ENCODE measurements at regions not wholly inside any gene's neighbourhood (a gene's known extent, or its start where the extent isn't known, plus 50 kb on each side); places are given as distances from the start of the nearest gene placed in this dataset.
"Not testable (repeated sequence)": the region's sequence is repeated elsewhere in the genome, so short reads cannot be mapped to it uniquely, and the experiment has no call there.

- ATAC-seq = no peak
Observed at GRCh38 chr14:57150449-57150848, 118.3 kb downstream of the EXOC5 start.

DNA sequence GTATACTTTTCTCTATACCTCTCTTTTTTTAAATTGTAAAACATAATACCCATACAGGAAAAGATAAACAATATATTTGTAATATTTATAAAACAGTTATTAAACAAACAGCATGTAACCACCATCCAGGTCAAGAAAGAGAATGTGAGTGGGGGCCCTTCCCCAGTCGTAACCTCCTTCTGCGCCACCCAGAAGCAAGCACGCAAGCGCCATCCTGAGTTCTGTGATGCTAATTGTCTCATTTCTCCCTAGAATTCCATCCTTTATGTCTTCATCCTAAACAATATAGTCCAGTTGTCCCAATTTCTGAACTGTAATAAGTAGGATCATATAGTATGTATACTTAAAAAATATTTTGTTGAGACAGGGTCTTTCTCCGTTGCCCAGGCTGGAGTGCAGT lies 129.5 kb downstream of the EXOC5 start:
- no peak for ATAC-seq

DNA sequence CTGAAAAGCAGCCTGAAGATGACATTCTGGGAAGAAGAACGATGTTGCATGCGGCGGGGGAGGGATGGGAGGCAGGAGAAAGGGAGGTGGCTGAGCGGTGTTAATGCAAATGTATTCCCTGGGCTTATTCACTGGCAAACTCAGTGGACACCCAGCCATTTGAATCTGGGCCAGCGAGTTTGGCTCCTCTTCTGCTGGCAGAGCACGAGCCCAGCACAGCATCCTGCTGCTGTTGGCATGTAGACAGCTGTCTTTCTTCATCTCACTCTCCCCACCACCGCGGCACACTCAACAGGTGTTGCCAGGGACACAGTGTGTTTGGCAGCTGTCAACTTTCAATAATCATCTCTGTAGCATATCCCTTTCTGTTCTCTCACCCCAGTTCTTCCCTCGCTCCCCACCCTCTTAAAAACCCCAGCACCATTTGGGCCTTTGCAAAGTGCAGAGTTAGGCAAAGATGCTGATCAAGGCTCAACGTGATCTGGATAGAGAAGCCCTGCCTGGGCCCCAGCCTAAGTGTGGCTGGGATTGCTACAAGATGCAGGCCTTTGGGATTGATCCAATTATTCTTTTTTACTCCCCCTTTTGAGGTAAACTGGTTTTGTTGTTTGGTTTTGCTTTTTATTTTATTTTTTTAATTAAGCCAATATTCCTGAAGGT lies 131.9 kb downstream of the EXOC5 start:
- ATAC-seq = no peak

DNA sequence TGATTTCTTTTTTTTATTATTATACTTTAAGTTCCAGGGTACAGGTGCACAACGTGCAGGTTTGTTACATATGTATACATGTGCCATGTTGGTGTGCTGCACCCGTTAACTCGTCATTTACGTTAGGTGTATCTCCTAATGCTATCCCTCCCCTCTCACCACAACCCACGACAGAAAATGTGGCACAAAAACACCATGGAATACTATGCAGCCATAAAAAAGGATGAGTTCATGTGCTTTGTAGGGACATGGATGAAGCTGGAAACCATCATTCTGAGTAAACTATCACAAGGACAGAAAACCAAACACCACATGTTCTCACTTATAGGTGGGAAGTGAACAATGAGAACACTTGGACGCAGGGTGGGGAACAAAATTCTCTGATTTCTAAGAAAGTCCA lies 140.9 kb downstream of the EXOC5 start:
- not testable (repeated sequence) for ATAC-seq

DNA sequence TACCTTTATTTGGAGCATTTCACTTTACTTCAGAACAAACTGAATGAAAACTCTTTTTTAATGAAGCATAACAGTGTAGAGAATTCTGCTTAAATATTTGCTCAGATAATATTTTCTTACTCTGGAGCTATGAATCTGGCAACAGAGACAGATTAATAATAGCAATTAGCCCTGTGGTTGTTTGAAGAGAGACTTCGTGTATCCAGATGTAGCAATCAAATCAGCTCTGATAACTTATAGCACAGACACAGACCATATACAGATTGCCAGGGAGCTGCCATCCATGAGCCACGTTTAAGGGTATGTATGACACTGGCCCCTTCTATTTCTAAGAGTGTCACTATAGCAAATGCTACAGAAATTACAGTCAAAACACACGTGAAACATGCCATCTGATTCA lies 146.6 kb downstream of the EXOC5 start:
- no peak for ATAC-seq

- not testable (repeated sequence) for ATAC-seq
Observed at GRCh38 chr14:57112072-57112807, 156.5 kb downstream of the EXOC5 start.

DNA sequence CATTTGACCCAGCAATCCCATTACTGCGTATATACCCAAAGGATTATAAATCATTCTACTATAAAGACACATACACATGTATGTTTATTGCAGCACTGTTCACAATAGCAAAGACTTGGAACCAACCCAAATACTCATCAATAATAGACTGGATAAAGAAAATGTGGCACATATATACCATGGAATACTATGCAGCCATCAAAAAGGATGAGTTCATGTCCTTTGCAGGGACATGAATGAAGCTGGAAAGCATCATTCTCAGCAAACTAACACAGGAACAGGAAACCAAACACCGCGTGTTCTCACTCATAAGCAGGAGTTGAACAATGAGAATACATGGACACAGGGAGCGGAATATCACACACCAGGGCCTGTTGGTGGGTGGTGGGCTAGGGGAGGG lies 158.3 kb downstream of the EXOC5 start:
- ATAC-seq = not testable (repeated sequence)

- no peak for ATAC-seq
Observed at GRCh38 chr14:57091030-57091608, 177.6 kb downstream of the EXOC5 start.

DNA sequence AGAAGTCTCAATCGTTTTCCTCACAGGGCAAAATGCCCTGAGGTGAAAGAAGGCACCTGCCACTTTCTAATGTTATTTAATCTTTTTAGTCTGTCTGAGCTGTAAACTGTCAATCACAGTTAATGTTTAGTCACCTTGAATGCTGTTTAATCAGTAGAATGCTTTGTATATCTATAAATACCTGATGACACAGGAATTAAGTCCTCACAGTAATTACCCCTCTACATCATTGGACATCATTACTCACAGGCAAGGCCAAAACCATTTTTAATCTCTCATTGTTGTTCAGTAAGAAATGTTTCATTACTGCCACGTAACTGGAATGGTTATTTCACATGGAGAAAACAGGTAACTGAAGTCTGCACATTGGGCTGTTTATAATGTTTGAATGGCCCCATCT lies 178.8 kb downstream of the EXOC5 start:
- no peak for ATAC-seq

GRCh38 chr14:57087841-57088240 lies 180.9 kb downstream of the EXOC5 start:
- no peak for ATAC-seq

- ATAC-seq = no peak
Observed at GRCh38 chr14:57086271-57087162, 182.2 kb downstream of the EXOC5 start.

- no peak for ATAC-seq
Observed at GRCh38 chr14:57085801-57086200, 182.9 kb downstream of the EXOC5 start.

- ATAC-seq = no peak
Observed at GRCh38 chr14:57085043-57085442, 183.7 kb downstream of the EXOC5 start.

GRCh38 chr14:57080691-57081090 lies 188.0 kb downstream of the EXOC5 start:
- ATAC-seq = no peak

GRCh38 chr14:57078054-57078453 lies 190.7 kb downstream of the EXOC5 start:
- no peak for ATAC-seq

- ATAC-seq = no peak
Observed at GRCh38 chr14:57073986-57074385, 194.7 kb downstream of the EXOC5 start.

- ATAC-seq = no peak
Observed at GRCh38 chr14:57071639-57072038, 197.1 kb downstream of the EXOC5 start.

GRCh38 chr14:57069702-57070101 lies 199.0 kb downstream of the EXOC5 start:
- no peak for ATAC-seq

DNA sequence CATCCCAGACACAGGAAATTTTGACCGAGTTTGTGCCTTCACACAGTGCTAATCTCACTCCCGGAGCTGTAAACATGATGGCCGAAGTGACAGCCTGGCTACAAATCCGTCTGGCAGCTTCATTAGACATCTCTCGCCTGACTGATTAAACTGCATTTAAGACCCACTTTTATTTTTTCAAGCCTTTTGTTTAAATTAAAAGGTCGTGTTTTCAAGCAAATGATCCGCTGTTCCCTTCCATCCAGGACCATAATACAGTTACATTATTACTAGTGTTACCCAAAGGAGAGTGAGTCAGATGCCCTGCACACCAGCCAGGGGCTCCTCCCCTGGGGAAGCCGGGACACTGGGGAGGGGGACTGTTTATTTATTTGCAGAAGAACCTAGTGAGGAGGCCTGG lies 200.2 kb downstream of the EXOC5 start:
- ATAC-seq = no peak

DNA sequence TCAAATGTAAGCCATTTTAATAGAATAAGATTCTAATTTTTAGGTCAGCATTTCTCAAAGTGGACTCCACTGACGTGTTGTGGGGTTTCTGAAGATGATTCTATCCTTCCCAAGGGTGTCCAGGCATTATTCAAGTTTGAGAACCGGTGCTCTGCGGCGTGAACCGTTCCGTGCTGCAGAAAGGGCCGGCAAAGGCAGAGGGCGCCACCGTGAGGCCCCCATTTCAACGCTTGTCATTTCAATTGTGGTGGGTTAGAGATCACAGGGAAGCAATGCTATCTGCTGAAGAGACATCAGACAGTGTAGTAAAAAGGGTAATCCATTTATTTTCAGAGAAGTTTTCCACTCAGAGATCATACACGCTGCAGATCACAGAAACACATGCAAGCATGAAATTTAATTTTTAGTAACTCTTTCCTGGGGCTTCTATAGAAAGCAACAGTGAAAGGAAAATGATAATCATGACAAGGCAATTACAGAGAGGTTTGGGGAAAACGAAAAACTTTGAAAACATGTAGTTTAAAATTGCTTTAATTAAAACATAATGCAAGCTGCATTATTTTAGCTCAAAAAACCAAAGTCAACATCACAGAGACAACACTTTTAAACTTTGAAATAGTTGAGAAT lies 201.7 kb downstream of the EXOC5 start:
- ATAC-seq = no peak

DNA sequence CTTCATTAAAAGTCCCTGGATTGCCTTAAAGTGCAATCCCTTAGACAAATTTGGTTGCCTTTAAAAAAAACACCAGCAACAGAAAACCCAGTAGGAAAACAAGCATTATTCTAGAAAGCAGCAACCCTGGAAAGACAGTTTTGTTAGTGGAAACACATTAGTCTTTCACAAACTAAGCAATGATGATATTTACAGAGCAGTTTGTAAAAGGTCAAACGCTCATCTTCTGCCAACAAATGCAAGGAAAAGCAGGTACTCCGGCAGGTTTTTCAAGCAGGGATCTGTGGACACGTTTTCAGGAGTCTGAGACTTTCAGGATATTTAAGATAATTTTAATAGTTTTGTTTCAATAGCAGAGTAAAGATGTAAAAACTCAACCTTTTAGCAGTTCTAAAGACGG lies 202.2 kb downstream of the EXOC5 start:
- no peak for ATAC-seq

- peak in 1 of 2 donors; percentile 21 for ATAC-seq
Observed at GRCh38 chr14:57061009-57061711, 207.5 kb downstream of the EXOC5 start.

Data from activated CD4-positive, CD25-positive, alpha-beta regulatory T cell treated with anti-CD3 and anti-CD28 coated beads, Interleukin-2, amount 50 U/mL, for 24 hours (primary cell).